Panc1 (cell line): ENCODE measurements at regions not wholly inside any gene's neighbourhood (a gene's known extent, or its start where the extent isn't known, plus 50 kb on each side); places are given as distances from the start of the nearest gene placed in this dataset.

Experiments
- ATAC-seq: fragments of 200-7000 bp; cut with Tn5 transposase; 2 replicates; pipeline ENCODE4 v1.9.1; 2020; ENCODE audit warnings: mild to moderate bottlenecking, moderate library complexity
- BruUV-seq: library from RNA; stranded (reverse); fragments of 400-500 nt; replicated peaks from 2 replicates; lab custom pipeline; 2021; lab: Mats Ljungman, UMichigan
- CTCF ChIA-PET: fragments of 300-600 bp; sonication (Branson Sonifier 250); formaldehyde crosslinking; loops from one replicate; lab custom pipeline; 2022; ENCODE audit warnings: antibody characterized with exemption; lab: Charles Lee
- POLR2A ChIA-PET: fragments of 300-600 bp; sonication (Branson Sonifier 250); formaldehyde crosslinking; loops from one replicate; lab custom pipeline; 2022; ENCODE audit warnings: antibody characterized with exemption; lab: Charles Lee
- DNase-seq: peaks from one replicate; pipeline ENCODE4 v3.0.0-alpha.2; 2010; ENCODE audit warnings: low read depth, low spot score
- H3K27ac ChIP-seq: 2 replicates; pipeline ENCODE4 v1.5.1; 2011; ENCODE audit warnings: mild to moderate bottlenecking, low read length, inconsistent platforms
- H3K27me3 ChIP-seq: fragments of 200-500 bp; sonication (Bioruptor generic); 2 replicates; pipeline ENCODE4 v1.6.0; 2014; ENCODE audit warnings: low read length, inconsistent platforms; ENCODE audit not compliant: control insufficient read depth, insufficient read depth
- H3K36me3 ChIP-seq: fragments of 200-500 bp; sonication (Bioruptor generic); 2 replicates; pipeline ENCODE4 v1.5.1; 2014; ENCODE audit warnings: inconsistent platforms, mild to moderate bottlenecking, low read length, moderate library complexity; ENCODE audit not compliant: control insufficient read depth, insufficient read depth
- H3K4me1 ChIP-seq: 2 replicates; pipeline ENCODE4 v1.5.1; 2011; ENCODE audit warnings: inconsistent platforms, mild to moderate bottlenecking, low read length, moderate library complexity; ENCODE audit not compliant: control insufficient read depth, insufficient read depth
- H3K4me3 ChIP-seq, 2 experiments: 2 replicates each; pipeline ENCODE4 v1.5.1; 2011 to 2012; ENCODE audit warnings: low read depth in 2 of 2, low read length in 2 of 2, mild to moderate bottlenecking in 2 of 2, inconsistent platforms in 1 of 2, moderate library complexity in 1 of 2
- H3K9me3 ChIP-seq: fragments of 200-500 bp; sonication (Bioruptor generic); 2 replicates; pipeline ENCODE4 v1.5.1; 2014; ENCODE audit warnings: low read depth, mild to moderate bottlenecking, inconsistent platforms, low read length, moderate library complexity; ENCODE audit not compliant: control insufficient read depth, insufficient read depth
- CTCF ChIP-seq: fragments of 450-650 bp; IDR thresholded peaks from 2 replicates; pipeline ENCODE4 v1.5.1; 2017; ENCODE audit warnings: mild to moderate bottlenecking
- POLR2AphosphoS5 ChIP-seq: IDR thresholded peaks from 2 replicates; pipeline ENCODE4 v1.6.1; 2012; ENCODE audit warnings: mild to moderate bottlenecking, low read depth, low read length, moderate library complexity
- SIN3A ChIP-seq: IDR thresholded peaks from 2 replicates; pipeline ENCODE4 v1.6.1; 2012; ENCODE audit warnings: low read depth, mild to moderate bottlenecking, low read length, moderate library complexity, borderline replicate concordance; ENCODE audit not compliant: insufficient read depth
- TCF7L2 ChIP-seq: IDR thresholded peaks from 2 replicates; pipeline ENCODE4 v1.6.1; 2011; ENCODE audit warnings: mild to moderate bottlenecking, low read depth, low read length, inconsistent platforms
- in situ Hi-C: cut with HindIII; loops from 2 replicates; pipeline ENCODE4 v1.10.0; 2016; ENCODE audit warnings: low sequenced_read_pairs, low pct_unique_long_range_greater_than_20kb
- intact Hi-C: fragments of 100-400 bp; cut with micrococcal nuclease; formaldehyde crosslinking; loops from one replicate; pipeline ENCODE4 v1.10.0; 2022; ENCODE audit not compliant: unreplicated experiment
- TF ChIP-seq, protein P1 (sequence below), 2 experiments: IDR thresholded peaks; 2 replicates each; pipeline ENCODE4 v1.6.1; 2011 to 2012; ENCODE audit warnings: low read depth in 2 of 2, control low read depth in 1 of 2, low read length in 1 of 2, mild to moderate bottlenecking in 1 of 2, moderate library complexity in 1 of 2; ENCODE audit not compliant: insufficient read depth in 1 of 2

DNA sequence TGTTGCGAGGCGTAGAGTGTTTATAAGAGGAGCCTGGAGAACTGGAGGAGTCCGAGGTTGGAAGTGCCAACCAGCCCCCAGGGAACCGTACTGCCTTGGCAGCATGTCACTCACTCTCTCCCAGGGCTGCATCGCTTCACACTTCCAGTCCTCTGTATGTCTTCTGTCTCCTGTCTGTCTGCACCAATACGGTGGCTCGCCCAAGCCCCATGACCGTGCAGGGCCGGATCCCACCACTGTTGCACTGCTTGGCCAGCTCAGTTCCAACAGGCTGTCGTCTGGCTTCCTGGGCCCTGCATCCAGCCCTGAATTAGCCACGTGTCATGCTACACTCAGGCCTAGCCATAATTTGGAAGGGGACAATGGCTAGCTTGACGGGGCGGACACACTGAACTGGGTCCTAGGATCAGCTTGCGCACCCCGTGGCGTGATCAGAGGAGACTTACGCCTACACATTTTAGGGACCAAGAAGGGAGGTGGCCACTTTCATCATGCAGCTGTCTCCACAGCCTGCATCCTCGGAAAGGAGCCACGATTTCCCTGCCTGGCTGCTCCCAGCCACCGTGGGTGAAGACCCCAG, 147.1 kb downstream of the URI1 start:
- no TSS peak for BruUV-seq
- H3K36me3 ChIP-seq: no peaks in the 10 kb centered on the region
- no peak for ATAC-seq
- no peak overlapping the region for H3K27ac ChIP-seq
- no peaks in the 10 kb centered on the region for H3K4me1 ChIP-seq
- no peak overlapping the region for H3K4me3 ChIP-seq
- intact Hi-C loops (no loop called here), in situ Hi-C loops (no loop called here)
- DNase-seq: no peak
- H3K27me3 ChIP-seq: 0 out of 2 replicates have a peak, but pooled peaks cover 4% of the 10 kb centered on the region
- TF ChIP-seq POLR2AphosphoS5 (no peak), TCF7L2 (no peak), SIN3A (no peak), CTCF (no peak)
- TF ChIP-seq, protein P1, sequence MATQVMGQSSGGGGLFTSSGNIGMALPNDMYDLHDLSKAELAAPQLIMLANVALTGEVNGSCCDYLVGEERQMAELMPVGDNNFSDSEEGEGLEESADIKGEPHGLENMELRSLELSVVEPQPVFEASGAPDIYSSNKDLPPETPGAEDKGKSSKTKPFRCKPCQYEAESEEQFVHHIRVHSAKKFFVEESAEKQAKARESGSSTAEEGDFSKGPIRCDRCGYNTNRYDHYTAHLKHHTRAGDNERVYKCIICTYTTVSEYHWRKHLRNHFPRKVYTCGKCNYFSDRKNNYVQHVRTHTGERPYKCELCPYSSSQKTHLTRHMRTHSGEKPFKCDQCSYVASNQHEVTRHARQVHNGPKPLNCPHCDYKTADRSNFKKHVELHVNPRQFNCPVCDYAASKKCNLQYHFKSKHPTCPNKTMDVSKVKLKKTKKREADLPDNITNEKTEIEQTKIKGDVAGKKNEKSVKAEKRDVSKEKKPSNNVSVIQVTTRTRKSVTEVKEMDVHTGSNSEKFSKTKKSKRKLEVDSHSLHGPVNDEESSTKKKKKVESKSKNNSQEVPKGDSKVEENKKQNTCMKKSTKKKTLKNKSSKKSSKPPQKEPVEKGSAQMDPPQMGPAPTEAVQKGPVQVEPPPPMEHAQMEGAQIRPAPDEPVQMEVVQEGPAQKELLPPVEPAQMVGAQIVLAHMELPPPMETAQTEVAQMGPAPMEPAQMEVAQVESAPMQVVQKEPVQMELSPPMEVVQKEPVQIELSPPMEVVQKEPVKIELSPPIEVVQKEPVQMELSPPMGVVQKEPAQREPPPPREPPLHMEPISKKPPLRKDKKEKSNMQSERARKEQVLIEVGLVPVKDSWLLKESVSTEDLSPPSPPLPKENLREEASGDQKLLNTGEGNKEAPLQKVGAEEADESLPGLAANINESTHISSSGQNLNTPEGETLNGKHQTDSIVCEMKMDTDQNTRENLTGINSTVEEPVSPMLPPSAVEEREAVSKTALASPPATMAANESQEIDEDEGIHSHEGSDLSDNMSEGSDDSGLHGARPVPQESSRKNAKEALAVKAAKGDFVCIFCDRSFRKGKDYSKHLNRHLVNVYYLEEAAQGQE (IDR thresholded peaks at IDR 0.05; ENCODE audit: insufficient read depth in 1 of 2, low read depth in 2 of 2, low read length in 1 of 2): no peak
- CTCF ChIA-PET: interaction anchor here (0.5 kb wide), 1 partner anchor 146 kb away, joined by 3 read pairs; no protein-coding TSS in a partner anchor
- POLR2A ChIA-PET: no interaction called here
- no peaks in the 10 kb centered on the region for H3K9me3 ChIP-seq

- CTCF ChIA-PET: no interaction called here
- no peaks in the 10 kb centered on the region for H3K9me3 ChIP-seq
- in situ Hi-C loops: no loop called here
Measured at GRCh38 chr19:30090476-30090875, 148.4 kb downstream of the URI1 start.

More at GRCh38 chr19:30090476-30090875, 148.4 kb downstream of the URI1 start:
- POLR2A ChIA-PET: interaction anchor here (0.6 kb wide), 1 partner anchor 21 kb away, joined by 3 read pairs; no protein-coding TSS in a partner anchor
- TF ChIP-seq POLR2AphosphoS5 (no peak), SIN3A (no peak), CTCF (no peak), TCF7L2 (no peak)
- TF ChIP-seq, protein P1 (IDR thresholded peaks at IDR 0.05; ENCODE audit: insufficient read depth in 1 of 2, low read depth in 2 of 2, low read length in 1 of 2): no peak
- no peak overlapping the region for H3K4me3 ChIP-seq
- intact Hi-C loops: no loop called here
- BruUV-seq: no TSS peak
- DNase-seq (no peak), ATAC-seq (no peak)
- H3K27ac ChIP-seq: no peak overlapping the region
- 0 out of 2 replicates have a peak, but pooled peaks cover 4% of the 10 kb centered on the region for H3K27me3 ChIP-seq
- no peaks in the 10 kb centered on the region for H3K36me3 ChIP-seq
- H3K4me1 ChIP-seq: no peaks in the 10 kb centered on the region
